HEK293T (cell line): ENCODE measurements at regions not wholly inside any gene's neighbourhood (a gene's known extent, or its start where the extent isn't known, plus 50 kb on each side); places are given as distances from the start of the nearest gene placed in this dataset.

Experiments used
- BHLHE40 ChIP-seq: fragments of 450-650 bp; IDR thresholded peaks from 2 replicates; pipeline ENCODE4 v1.6.1; 2016; ENCODE audit warnings: mild to moderate bottlenecking, moderate library complexity, borderline replicate concordance
- L3MBTL2 ChIP-seq: fragments of 450-650 bp; conservative IDR thresholded peaks from 2 replicates; pipeline ENCODE4 v1.6.1; 2016; ENCODE audit warnings: mild to moderate bottlenecking
- SP1 ChIP-seq: fragments of 450-650 bp; IDR thresholded peaks from 2 replicates; pipeline ENCODE4 v1.6.1; 2017
- SUZ12 ChIP-seq: fragments of 450-650 bp; IDR thresholded peaks from 2 replicates; pipeline ENCODE4 v1.6.1; 2016; ENCODE audit warnings: mild to moderate bottlenecking
- ZNF384 ChIP-seq: fragments of 450-650 bp; IDR thresholded peaks from 2 replicates; pipeline ENCODE4 v1.6.1; 2016

DNA sequence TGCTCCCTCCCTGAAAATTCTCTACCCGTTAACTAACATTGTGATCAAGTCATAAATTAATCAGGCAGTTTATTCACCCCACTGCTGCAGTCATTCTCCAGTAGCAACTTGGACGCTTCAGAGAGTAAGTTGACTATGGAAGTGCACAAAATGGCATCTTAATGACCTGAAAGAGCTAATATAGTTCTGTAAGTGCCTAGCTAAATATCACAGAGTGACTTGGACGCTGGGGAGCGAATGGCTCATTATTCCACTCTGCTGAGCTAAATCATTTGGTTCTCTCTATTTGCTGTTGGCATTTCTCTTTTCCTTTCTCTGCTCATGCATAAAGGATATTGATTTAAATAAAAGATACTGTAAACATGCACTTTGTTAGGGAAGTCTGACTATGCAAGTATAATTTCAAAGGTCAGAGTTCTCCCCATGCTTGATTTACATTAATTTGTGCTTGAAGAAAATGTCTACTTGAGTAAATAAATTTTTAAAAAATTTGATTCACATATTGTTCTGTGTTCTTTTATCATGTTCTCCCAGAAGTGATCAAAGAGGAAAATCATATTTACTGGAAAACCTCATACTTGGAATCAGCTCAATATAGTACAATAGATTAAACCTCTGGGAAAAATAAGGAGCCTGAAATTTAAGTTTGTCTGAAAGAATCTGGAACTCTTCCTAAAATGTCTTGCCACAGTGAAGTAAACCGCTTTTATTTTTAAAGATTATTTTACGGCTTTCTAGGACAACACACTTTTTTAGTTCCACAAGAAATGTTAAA is 169.5 kb upstream of the HAPLN1 start:
- no peak for TF ChIP-seq ZNF384
- no peak for TF ChIP-seq SP1
- TF ChIP-seq L3MBTL2 = no peak
- TF ChIP-seq BHLHE40 = no peak
- TF ChIP-seq SUZ12 = no peak
